ENCODE measurements at regions not wholly inside any gene's neighbourhood (a gene's known extent, or its start where the extent isn't known, plus 50 kb on each side); places are given as distances from the start of the nearest gene placed in this dataset.

DNA sequence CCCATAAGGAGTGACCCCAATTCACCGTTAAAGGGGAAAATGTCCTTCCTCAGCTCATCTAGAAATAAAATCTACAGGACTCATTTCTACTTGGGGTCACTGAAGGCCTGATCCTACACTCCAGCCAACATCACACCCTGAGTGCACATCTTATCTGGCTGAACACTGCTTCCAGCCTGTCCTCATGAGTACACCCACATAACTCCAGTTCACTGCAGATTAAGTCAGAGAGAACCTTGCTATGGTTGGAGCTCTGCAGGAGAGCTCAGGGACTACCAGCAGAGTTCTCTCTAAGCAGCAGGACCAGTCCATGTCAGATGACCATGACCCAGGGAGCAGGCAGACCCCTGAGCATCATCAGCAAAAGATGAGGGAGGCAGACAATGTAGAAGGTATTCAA lies 126.9 kb upstream of the MAP3K1 start (continued):
- TF ChIP-seq, protein P1, sequence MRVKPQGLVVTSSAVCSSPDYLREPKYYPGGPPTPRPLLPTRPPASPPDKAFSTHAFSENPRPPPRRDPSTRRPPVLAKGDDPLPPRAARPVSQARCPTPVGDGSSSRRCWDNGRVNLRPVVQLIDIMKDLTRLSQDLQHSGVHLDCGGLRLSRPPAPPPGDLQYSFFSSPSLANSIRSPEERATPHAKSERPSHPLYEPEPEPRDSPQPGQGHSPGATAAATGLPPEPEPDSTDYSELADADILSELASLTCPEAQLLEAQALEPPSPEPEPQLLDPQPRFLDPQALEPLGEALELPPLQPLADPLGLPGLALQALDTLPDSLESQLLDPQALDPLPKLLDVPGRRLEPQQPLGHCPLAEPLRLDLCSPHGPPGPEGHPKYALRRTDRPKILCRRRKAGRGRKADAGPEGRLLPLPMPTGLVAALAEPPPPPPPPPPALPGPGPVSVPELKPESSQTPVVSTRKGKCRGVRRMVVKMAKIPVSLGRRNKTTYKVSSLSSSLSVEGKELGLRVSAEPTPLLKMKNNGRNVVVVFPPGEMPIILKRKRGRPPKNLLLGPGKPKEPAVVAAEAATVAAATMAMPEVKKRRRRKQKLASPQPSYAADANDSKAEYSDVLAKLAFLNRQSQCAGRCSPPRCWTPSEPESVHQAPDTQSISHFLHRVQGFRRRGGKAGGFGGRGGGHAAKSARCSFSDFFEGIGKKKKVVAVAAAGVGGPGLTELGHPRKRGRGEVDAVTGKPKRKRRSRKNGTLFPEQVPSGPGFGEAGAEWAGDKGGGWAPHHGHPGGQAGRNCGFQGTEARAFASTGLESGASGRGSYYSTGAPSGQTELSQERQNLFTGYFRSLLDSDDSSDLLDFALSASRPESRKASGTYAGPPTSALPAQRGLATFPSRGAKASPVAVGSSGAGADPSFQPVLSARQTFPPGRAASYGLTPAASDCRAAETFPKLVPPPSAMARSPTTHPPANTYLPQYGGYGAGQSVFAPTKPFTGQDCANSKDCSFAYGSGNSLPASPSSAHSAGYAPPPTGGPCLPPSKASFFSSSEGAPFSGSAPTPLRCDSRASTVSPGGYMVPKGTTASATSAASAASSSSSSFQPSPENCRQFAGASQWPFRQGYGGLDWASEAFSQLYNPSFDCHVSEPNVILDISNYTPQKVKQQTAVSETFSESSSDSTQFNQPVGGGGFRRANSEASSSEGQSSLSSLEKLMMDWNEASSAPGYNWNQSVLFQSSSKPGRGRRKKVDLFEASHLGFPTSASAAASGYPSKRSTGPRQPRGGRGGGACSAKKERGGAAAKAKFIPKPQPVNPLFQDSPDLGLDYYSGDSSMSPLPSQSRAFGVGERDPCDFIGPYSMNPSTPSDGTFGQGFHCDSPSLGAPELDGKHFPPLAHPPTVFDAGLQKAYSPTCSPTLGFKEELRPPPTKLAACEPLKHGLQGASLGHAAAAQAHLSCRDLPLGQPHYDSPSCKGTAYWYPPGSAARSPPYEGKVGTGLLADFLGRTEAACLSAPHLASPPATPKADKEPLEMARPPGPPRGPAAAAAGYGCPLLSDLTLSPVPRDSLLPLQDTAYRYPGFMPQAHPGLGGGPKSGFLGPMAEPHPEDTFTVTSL (CRISPR knock-in tag; IDR thresholded peaks at IDR 0.05; ENCODE audit: borderline replicate concordance), result no peak
- TF ChIP-seq SP5 (CRISPR knock-in tag; IDR thresholded peaks at IDR 0.05; ENCODE audit: borderline replicate concordance, low read depth) (no peak), ZNF766 (CRISPR knock-in tag; IDR thresholded peaks at IDR 0.05; ENCODE audit: borderline replicate concordance) (no peak), GATAD2A (CRISPR knock-in tag; IDR thresholded peaks at IDR 0.05) (no peak), ZNF451 (CRISPR knock-in tag; IDR thresholded peaks at IDR 0.05) (no peak)
- TF ChIP-seq, protein P2, sequence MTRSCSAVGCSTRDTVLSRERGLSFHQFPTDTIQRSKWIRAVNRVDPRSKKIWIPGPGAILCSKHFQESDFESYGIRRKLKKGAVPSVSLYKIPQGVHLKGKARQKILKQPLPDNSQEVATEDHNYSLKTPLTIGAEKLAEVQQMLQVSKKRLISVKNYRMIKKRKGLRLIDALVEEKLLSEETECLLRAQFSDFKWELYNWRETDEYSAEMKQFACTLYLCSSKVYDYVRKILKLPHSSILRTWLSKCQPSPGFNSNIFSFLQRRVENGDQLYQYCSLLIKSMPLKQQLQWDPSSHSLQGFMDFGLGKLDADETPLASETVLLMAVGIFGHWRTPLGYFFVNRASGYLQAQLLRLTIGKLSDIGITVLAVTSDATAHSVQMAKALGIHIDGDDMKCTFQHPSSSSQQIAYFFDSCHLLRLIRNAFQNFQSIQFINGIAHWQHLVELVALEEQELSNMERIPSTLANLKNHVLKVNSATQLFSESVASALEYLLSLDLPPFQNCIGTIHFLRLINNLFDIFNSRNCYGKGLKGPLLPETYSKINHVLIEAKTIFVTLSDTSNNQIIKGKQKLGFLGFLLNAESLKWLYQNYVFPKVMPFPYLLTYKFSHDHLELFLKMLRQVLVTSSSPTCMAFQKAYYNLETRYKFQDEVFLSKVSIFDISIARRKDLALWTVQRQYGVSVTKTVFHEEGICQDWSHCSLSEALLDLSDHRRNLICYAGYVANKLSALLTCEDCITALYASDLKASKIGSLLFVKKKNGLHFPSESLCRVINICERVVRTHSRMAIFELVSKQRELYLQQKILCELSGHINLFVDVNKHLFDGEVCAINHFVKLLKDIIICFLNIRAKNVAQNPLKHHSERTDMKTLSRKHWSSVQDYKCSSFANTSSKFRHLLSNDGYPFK (CRISPR knock-in tag; IDR thresholded peaks at IDR 0.05; ENCODE audit: borderline replicate concordance), result no peak
- TF ChIP-seq, protein P3, sequence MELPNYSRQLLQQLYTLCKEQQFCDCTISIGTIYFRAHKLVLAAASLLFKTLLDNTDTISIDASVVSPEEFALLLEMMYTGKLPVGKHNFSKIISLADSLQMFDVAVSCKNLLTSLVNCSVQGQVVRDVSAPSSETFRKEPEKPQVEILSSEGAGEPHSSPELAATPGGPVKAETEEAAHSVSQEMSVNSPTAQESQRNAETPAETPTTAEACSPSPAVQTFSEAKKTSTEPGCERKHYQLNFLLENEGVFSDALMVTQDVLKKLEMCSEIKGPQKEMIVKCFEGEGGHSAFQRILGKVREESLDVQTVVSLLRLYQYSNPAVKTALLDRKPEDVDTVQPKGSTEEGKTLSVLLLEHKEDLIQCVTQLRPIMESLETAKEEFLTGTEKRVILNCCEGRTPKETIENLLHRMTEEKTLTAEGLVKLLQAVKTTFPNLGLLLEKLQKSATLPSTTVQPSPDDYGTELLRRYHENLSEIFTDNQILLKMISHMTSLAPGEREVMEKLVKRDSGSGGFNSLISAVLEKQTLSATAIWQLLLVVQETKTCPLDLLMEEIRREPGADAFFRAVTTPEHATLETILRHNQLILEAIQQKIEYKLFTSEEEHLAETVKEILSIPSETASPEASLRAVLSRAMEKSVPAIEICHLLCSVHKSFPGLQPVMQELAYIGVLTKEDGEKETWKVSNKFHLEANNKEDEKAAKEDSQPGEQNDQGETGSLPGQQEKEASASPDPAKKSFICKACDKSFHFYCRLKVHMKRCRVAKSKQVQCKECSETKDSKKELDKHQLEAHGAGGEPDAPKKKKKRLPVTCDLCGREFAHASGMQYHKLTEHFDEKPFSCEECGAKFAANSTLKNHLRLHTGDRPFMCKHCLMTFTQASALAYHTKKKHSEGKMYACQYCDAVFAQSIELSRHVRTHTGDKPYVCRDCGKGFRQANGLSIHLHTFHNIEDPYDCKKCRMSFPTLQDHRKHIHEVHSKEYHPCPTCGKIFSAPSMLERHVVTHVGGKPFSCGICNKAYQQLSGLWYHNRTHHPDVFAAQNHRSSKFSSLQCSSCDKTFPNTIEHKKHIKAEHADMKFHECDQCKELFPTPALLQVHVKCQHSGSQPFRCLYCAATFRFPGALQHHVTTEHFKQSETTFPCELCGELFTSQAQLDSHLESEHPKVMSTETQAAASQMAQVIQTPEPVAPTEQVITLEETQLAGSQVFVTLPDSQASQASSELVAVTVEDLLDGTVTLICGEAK (IDR thresholded peaks at IDR 0.05), result no peak
- TF ChIP-seq, protein P3 (CRISPR knock-in tag; IDR thresholded peaks at IDR 0.05), result no peak

Data from HepG2 (cell line).